MM.1S (cell line): ENCODE measurements at regions not wholly inside any gene's neighbourhood (a gene's known extent, or its start where the extent isn't known, plus 50 kb on each side); places are given as distances from the start of the nearest gene placed in this dataset.

Experiments used
- DNase-seq: peaks from one replicate; pipeline ENCODE4 v3.0.0-alpha.2; 2015
- H2AFZ ChIP-seq: fragments of 300-600 bp; sonication (generic); 2 replicates; pipeline ENCODE4 v1.6.0; 2016; ENCODE audit warnings: antibody characterized with exemption, low read length
- H3F3A ChIP-seq: fragments of 300-600 bp; sonication (generic); 2 replicates; pipeline ENCODE4 v1.6.1; 2016; ENCODE audit warnings: mild to moderate bottlenecking, antibody characterized with exemption, low read length, moderate library complexity, mixed read lengths; ENCODE audit not compliant: insufficient read depth
- H3K27ac ChIP-seq: fragments of 300-600 bp; sonication (generic); 2 replicates; pipeline ENCODE4 v1.5.1; 2016; ENCODE audit warnings: mild to moderate bottlenecking, low read length
- H3K27me3 ChIP-seq: fragments of 300-600 bp; sonication (generic); replicated peaks from 2 replicates; pipeline ENCODE4 v1.6.0; 2016; ENCODE audit warnings: low read length; ENCODE audit not compliant: insufficient read depth
- H3K36me3 ChIP-seq: fragments of 300-600 bp; sonication (generic); replicated peaks from 2 replicates; pipeline ENCODE4 v1.6.1; 2016; ENCODE audit warnings: mild to moderate bottlenecking, low read length, mixed read lengths; ENCODE audit not compliant: insufficient read depth
- H3K4me1 ChIP-seq: fragments of 300-600 bp; sonication (generic); 2 replicates; pipeline ENCODE4 v1.6.1; 2016; ENCODE audit warnings: low read length, mixed read lengths
- H3K4me2 ChIP-seq: fragments of 300-600 bp; sonication (generic); 2 replicates; pipeline ENCODE4 v1.6.0; 2016; ENCODE audit warnings: low read depth, low read length
- H3K4me3 ChIP-seq: fragments of 300-600 bp; sonication (generic); 2 replicates; pipeline ENCODE4 v1.5.1; 2016; ENCODE audit warnings: low read length, mixed read lengths
- H3K79me2 ChIP-seq: fragments of 300-600 bp; sonication (generic); 2 replicates; pipeline ENCODE4 v1.6.1; 2016; ENCODE audit warnings: mixed run types, low read length, mixed read lengths
- H3K9ac ChIP-seq: fragments of 300-600 bp; sonication (generic); 2 replicates; pipeline ENCODE4 v1.6.1; 2016; ENCODE audit warnings: low read length, mixed read lengths
- H3K9me2 ChIP-seq: fragments of 300-600 bp; sonication (generic); replicated peaks from 2 replicates; pipeline ENCODE4 v1.6.1; 2016; ENCODE audit warnings: mild to moderate bottlenecking, low read length, mixed read lengths; ENCODE audit not compliant: insufficient read depth
- H3K9me3 ChIP-seq: fragments of 300-600 bp; sonication (generic); replicated peaks from 2 replicates; pipeline ENCODE4 v1.6.1; 2016; ENCODE audit warnings: mild to moderate bottlenecking, low read length, mixed read lengths; ENCODE audit not compliant: insufficient read depth
- H4K20me1 ChIP-seq: fragments of 300-600 bp; sonication (generic); 2 replicates; pipeline ENCODE4 v1.6.1; 2016; ENCODE audit warnings: mild to moderate bottlenecking, low read length, moderate library complexity, mixed read lengths; ENCODE audit not compliant: insufficient read depth
- EZH2 ChIP-seq: fragments of 300-600 bp; sonication (generic); optimal IDR thresholded peaks from 2 replicates; pipeline ENCODE3; 2017; ENCODE audit warnings: low read depth, mild to moderate bottlenecking, antibody characterized with exemption, low read length, mixed read lengths
- EZH2phosphoT487 ChIP-seq: fragments of 300-600 bp; sonication (generic); IDR thresholded peaks from 2 replicates; pipeline ENCODE4 v1.6.1; 2018; ENCODE audit warnings: antibody characterized with exemption, low read length
- TF ChIP-seq, protein P1 (sequence below): fragments of 300-600 bp; sonication (generic); IDR thresholded peaks from 2 replicates; pipeline ENCODE4 v1.5.1; 2016; ENCODE audit warnings: antibody characterized with exemption, low read length, mixed read lengths

DNA sequence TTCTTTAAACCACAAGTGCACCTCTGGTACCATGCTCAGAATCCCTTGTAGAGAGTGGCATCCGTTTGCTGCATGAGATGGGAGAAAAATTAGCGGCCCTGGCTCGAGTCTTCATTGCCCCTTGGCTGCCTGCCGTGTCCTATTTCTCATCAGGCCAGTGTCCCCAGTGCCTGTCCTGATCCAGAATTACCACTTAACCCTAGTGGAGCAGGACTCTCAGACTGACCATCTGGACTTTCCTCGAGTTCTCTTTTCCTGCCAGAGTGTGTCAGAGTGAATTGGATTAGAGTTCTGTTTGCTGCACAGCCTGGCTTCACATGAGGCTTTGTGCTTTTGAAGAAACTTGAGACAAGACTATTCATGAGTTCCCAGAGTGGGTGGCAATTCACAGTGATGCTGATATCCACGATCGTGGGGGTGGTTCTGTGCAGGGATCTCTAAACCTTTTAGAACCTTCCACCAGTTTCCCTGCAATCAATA is 92.6 kb downstream of the C9orf152 start:
- no peaks in the 10 kb centered on the region; the same call in 1 of the 2 replicates for H3F3A ChIP-seq
- no peak overlapping the region for H2AFZ ChIP-seq
- H3K4me3 ChIP-seq = no peak overlapping the region
- no peak for DNase-seq
- H3K9me3 ChIP-seq = no peaks in the 10 kb centered on the region
- H3K79me2 ChIP-seq = peaks cover 98% of the 10 kb centered on the region
- no peaks in the 10 kb centered on the region for H3K27me3 ChIP-seq
- H3K9me2 ChIP-seq = no peaks in the 10 kb centered on the region
- H3K4me2 ChIP-seq = no peak overlapping the region
- peaks cover 24% of the 10 kb centered on the region for H3K4me1 ChIP-seq
- no peak overlapping the region for H3K27ac ChIP-seq
- H3K36me3 ChIP-seq = no peaks in the 10 kb centered on the region; the same call in 1 of the 2 replicates
- TF ChIP-seq EZH2phosphoT487 = no peak
- TF ChIP-seq EZH2 = no peak
- TF ChIP-seq, protein P1, sequence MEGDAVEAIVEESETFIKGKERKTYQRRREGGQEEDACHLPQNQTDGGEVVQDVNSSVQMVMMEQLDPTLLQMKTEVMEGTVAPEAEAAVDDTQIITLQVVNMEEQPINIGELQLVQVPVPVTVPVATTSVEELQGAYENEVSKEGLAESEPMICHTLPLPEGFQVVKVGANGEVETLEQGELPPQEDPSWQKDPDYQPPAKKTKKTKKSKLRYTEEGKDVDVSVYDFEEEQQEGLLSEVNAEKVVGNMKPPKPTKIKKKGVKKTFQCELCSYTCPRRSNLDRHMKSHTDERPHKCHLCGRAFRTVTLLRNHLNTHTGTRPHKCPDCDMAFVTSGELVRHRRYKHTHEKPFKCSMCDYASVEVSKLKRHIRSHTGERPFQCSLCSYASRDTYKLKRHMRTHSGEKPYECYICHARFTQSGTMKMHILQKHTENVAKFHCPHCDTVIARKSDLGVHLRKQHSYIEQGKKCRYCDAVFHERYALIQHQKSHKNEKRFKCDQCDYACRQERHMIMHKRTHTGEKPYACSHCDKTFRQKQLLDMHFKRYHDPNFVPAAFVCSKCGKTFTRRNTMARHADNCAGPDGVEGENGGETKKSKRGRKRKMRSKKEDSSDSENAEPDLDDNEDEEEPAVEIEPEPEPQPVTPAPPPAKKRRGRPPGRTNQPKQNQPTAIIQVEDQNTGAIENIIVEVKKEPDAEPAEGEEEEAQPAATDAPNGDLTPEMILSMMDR = no peak
- H4K20me1 ChIP-seq = peaks cover 7% of the 10 kb centered on the region; the same call in 1 of the 2 replicates
- no peak overlapping the region for H3K9ac ChIP-seq

DNA sequence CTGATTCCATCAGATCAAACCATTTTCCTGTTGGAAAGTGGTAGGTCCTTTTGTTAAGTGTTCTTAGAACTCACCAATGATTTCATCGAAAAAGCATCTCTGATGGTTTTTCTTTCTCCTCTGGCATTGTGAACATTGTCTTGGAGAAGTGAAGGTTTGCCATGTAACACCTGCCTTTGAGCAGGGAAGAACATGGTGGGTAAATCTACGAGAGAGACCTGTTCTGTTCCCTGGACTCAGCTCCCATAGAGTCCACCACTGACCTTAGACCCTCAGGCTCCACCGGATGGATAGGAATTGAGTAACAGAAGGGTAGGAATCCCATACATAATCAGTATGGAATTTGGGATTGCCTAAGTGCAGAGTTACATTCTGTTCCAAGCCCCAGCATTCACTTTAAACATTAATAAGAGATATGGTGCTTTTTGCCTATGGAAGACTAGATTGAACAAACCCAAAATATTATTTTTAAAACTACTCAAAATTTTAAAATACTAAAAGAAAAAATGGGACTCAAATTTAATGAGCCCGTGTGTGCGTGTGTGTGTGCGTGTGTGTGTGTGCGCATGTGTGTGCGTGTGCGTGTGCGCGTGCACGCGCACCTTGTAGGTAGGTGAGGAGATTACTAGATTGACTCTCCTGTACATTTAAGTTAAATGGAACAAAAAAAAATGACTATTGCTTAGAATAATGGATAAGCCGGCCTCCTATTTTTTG is 92.0 kb downstream of the C9orf152 start:
- no peak overlapping the region for H2AFZ ChIP-seq
- no peak overlapping the region for H3K9ac ChIP-seq
- H4K20me1 ChIP-seq = peaks cover 7% of the 10 kb centered on the region; the same call in 1 of the 2 replicates
- H3K27me3 ChIP-seq = no peaks in the 10 kb centered on the region
- TF ChIP-seq EZH2phosphoT487 = no peak
- TF ChIP-seq, protein P1 = no peak
- TF ChIP-seq EZH2 = no peak
- H3K4me2 ChIP-seq = no peak overlapping the region
- DNase-seq = no peak
- H3K9me2 ChIP-seq = no peaks in the 10 kb centered on the region
- no peaks in the 10 kb centered on the region for H3K9me3 ChIP-seq
- no peak overlapping the region for H3K27ac ChIP-seq
- H3K4me1 ChIP-seq = peaks cover 19% of the 10 kb centered on the region
- H3K4me3 ChIP-seq = no peak overlapping the region
- no peaks in the 10 kb centered on the region for H3F3A ChIP-seq
- no peaks in the 10 kb centered on the region; the same call in 1 of the 2 replicates for H3K36me3 ChIP-seq
- peaks cover 98% of the 10 kb centered on the region for H3K79me2 ChIP-seq

DNA sequence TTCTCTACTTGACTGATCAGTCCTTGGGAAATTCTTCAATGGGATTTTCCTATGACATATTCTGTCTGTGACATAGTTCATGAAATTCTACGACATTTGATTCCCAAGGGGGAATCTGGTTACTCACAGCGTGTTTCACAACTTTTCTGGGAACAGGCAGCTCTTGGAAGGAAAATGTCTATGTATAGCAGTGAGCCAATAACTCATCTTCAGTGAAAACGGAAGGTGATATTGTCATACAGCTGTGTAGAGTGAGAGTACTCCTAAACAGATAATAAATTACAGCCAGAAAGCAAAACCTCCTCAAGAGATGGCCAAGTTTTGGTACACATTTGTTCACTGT is 91.4 kb downstream of the C9orf152 start:
- no peaks in the 10 kb centered on the region for H3K9me3 ChIP-seq
- peaks cover 12% of the 10 kb centered on the region; the same call in 1 of the 2 replicates for H4K20me1 ChIP-seq
- H3K4me2 ChIP-seq = no peak overlapping the region
- peaks cover 98% of the 10 kb centered on the region for H3K79me2 ChIP-seq
- no peak overlapping the region for H3K9ac ChIP-seq
- peaks cover 15% of the 10 kb centered on the region for H3K4me1 ChIP-seq
- no peak overlapping the region for H3K4me3 ChIP-seq
- DNase-seq = no peak
- no peaks in the 10 kb centered on the region for H3K27me3 ChIP-seq
- no peaks in the 10 kb centered on the region; the same call in 1 of the 2 replicates for H3K36me3 ChIP-seq
- H3K9me2 ChIP-seq = no peaks in the 10 kb centered on the region
- TF ChIP-seq EZH2phosphoT487 (no peak), EZH2 (no peak)
- TF ChIP-seq, protein P1 = no peak
- H3F3A ChIP-seq = no peaks in the 10 kb centered on the region
- H3K27ac ChIP-seq = no peak overlapping the region
- no peak overlapping the region for H2AFZ ChIP-seq
